ENCODE measurements at regions not wholly inside any gene's neighbourhood (a gene's known extent, or its start where the extent isn't known, plus 50 kb on each side); places are given as distances from the start of the nearest gene placed in this dataset.

GRCh38 chr22:41040483-41040882, 51.9 kb upstream of the EP300 start:
- H3K36me3 ChIP-seq: no peaks in the 10 kb centered on the region
- H3K4me1 ChIP-seq: no peaks in the 10 kb centered on the region
- DNase-seq (ENCODE audit: low spot score in 2 of 2): no peak
- H3K27me3 ChIP-seq: no peaks in the 10 kb centered on the region
- intact Hi-C loops (cut with DNase I): no loop called here
- no peaks in the 10 kb centered on the region for H3K9me3 ChIP-seq
- H3K27ac ChIP-seq: no peak overlapping the region
- no peak for TF ChIP-seq CTCF (IDR thresholded peaks at IDR 0.05)
- no peak overlapping the region for H3K4me3 ChIP-seq

DNA sequence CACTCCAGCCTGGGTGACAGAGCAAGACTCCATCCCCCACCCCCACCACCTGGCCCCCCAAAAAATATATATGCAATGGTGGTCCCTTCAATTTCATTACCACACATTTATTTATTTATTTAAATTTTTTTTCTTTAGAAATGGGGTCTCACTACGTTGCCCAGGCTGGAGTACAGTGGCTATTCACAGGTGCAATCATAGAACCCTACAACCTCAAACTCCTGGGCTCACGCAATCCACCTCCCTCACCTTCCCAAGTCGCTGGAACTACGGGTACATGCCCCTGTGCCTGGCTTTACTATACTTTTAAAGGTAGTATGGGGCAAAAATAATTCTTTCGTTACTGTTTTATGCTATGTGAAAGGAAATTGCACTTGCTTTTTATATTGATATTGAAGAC, 50.9 kb upstream of the EP300 start:
- Histone ChIP-seq H3K4me1 (no peaks in the 10 kb centered on the region), H3K27ac (no peak overlapping the region), H3K27me3 (no peaks in the 10 kb centered on the region), H3K36me3 (no peaks in the 10 kb centered on the region), H3K4me3 (no peak overlapping the region), H3K9me3 (no peaks in the 10 kb centered on the region)
- TF ChIP-seq CTCF (IDR thresholded peaks at IDR 0.05): no peak
- no peak for DNase-seq (ENCODE audit: low spot score in 2 of 2)
- intact Hi-C loops (cut with DNase I): no loop called here
